HG03103 (cell line): ENCODE measurements at regions not wholly inside any gene's neighbourhood (a gene's known extent, or its start where the extent isn't known, plus 50 kb on each side); places are given as distances from the start of the nearest gene placed in this dataset.

Source experiments
- ATAC-seq: cut with Tn5 transposase; IDR thresholded peaks from one replicate; pipeline ENCODE4 v1.9.1; 2021; ENCODE audit warnings: low read depth; ENCODE audit not compliant: unreplicated experiment

DNA sequence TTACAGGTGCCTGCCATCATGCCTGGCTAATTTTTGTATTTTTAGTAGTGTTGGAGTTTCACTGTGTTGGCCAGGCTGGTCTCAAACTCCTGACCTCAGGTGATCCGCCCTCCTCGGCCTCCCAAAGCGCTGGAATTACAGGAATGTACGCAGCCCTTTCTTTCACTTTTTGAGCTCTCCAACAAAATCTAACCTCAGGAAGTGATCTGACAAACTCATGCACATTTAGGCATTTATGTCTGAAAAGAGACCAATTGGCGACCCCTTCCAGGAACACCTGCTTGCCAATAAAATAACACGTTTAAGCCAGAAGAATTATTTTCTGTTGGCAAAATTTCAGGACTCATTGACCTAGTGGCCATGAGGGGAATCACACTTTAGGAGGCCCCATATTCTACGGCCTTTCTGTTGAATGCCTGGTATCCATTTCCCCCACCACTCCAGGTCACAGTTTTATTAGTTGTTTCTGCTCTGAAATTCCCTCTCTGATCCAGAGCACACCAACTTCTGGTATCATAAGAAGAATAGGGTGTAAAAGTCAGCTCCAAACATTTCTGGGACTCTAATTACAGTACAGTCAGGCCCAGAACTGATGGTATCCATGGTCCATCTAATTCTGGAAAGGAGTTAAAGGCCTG, 65.8 kb upstream of the FRMD4A start:
- no peak for ATAC-seq

GRCh38 chr10:14394179-14394578, 63.5 kb upstream of the FRMD4A start:
- no peak for ATAC-seq

DNA sequence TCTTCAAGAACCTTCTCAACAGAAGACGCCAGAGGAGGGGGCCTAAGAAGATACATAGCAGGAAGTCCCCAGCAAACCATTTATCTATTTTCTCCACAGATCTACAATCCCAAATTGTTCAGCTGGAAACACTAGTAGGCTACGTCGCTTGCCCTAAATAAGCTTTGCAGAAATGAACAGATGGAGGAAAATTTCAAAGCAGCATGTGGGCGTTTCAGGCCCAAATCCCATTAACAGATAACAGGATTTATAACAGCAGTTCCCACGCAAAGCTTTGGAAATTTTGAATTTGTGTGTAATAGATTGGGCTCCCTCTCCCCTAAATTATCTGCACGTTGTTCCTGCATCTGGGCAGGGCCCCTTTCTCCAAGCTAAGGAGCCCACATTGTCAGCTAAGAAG, 60.6 kb upstream of the FRMD4A start:
- no peak for ATAC-seq

GRCh38 chr10:14389981-14390590, 59.4 kb upstream of the FRMD4A start:
- ATAC-seq, result peak; percentile 60

DNA sequence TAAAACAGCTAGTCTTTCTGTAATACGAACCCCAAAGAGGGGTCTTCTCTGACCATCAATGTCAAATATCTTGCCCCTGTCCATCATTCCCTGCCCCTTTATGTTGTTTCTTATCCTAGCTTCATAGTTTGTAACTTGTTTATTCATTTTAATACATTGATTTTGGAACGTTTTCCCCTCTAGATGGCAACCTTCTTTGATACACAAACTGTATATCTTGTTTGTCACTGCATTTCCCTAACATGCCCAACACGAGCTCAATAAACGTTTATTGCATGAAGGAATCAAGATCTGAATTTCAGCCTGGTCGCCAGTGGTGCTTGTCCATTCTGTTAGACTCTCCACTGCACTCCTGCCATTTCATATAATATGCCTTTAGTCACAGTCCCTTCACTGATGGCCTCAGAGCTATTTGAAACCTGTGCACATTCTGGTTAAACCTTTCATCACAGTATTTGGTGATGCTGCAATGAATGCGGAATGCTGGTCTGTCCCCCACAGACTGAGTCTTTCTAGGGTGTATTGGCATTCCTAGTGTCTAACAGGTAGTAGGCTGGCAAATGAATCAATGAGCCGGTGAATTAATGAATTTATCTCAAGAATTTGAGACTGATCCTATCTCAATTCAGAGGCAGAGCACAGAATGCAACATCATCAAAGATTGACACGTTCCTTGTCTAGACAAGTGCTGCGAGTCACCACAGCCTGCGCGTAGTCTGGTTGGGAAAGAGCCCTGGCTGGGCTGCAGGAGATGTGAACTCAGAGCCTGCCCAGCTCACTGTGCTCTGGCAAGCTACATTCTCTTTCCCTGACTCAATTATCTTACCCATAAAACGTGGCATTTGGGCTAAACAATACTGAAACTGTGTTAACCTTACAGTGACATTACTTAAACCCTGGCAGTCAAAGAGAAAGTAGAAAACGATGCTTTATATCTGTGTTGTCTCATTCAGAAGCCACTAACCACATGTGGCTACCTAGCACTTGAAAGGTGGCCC, 55.2 kb upstream of the FRMD4A start:
- ATAC-seq, result no peak

DNA sequence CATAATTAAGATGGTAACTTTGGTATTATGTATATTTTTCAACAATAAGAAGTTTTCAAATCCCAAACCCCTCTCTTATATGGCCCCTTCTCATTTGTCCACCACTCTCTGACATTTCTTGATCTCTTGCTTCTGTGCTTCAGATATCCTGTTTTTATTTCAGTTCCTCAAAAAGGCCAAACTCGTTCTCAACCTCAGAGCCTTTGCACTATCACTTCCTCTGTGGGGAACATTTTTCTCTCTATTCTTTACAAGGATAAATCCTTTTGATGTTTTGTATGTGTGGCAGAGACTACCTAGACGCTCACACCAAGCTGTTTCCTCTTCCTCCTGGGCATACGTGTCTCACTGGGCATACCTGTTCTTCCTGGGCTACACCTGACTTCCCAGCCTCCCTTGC, 54.2 kb upstream of the FRMD4A start:
- no peak for ATAC-seq

GRCh38 chr10:14384116-14384730, 53.5 kb upstream of the FRMD4A start:
- no peak for ATAC-seq

DNA sequence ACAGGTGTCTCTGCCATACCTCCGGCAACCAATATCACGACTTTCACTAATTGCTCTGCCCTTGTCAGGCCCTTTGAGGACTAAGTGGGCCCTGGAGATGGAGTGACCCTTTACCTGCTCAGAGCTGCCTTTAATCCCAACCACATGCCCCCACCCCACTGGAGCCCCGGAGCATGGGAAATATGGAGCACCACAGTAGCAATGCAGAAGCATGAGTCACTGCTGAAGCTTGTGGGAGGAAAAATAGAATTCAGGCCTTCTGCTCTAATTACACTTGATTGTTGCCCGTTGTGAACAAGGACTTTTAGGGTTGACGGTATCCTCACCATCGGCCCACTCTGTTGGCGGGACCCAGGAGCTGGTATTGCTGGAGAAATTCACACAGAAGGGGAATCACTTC, 52.5 kb upstream of the FRMD4A start:
- ATAC-seq, result no peak

DNA sequence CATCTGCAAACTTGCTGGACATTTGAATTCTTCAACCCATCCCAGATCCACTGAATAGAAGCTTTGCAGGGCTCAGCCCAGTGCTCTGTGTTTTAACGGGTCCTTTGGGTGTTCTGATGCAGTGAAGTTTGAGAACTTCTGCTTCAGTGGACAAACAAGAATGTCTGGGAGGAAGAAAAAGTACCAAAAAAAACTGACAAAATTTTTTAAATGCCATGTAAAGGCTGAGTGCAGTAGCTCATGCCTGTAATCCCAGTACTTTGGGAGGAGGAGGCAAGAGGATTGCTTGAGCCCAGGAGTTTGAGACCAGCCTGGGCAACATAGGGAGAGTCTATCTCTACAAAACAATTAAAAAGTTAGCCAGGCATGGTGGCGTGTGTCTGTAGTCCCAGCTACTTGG, 51.8 kb upstream of the FRMD4A start:
- ATAC-seq, result no peak

GRCh38 chr10:14382022-14382421, 51.3 kb upstream of the FRMD4A start:
- ATAC-seq, result no peak

DNA sequence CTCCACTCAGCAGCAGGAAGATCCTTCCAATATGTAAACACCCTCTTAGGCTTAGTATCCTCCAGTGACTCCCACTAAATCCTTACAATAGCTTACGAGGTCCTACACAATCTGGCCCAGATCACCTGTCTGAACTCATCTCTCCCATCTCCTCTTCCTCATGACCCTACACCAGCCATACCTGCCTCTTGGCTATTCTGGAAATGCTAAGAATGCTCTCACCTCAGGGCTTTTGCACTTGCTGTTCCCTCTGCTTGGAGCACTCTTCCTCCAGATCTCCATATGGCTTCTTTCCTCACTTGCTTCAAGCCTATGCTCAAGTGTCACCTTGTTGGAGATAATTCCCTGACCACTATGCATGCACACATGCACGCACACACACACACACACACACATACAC, 50.8 kb upstream of the FRMD4A start:
- ATAC-seq, result no peak

DNA sequence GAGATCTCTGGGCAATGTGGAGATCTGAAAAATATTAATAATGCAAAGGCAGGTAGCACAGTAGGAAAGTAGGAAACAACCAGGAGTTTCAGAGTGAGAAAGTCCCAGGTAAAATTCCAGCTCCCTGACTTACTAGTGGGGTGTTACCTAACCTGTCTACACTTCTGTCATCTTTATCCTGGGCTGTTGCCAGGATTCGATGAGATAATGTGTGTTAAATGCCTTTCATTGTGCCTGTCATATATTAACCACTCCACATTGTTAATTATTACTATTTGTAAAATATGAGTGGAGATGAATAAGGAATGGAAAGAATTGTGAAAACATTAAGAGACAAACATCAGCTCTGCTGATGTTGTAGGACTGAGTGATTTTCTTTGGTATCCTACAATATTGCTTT, 50.0 kb upstream of the FRMD4A start:
- no peak for ATAC-seq
